GM18909 (cell line): ENCODE measurements at regions not wholly inside any gene's neighbourhood (a gene's known extent, or its start where the extent isn't known, plus 50 kb on each side); places are given as distances from the start of the nearest gene placed in this dataset.

ENCODE experiments used
- ATAC-seq: cut with Tn5 transposase; IDR thresholded peaks from one replicate; pipeline ENCODE4 v1.9.1; 2021; ENCODE audit warnings: mild to moderate bottlenecking; ENCODE audit not compliant: unreplicated experiment, poor library complexity

DNA sequence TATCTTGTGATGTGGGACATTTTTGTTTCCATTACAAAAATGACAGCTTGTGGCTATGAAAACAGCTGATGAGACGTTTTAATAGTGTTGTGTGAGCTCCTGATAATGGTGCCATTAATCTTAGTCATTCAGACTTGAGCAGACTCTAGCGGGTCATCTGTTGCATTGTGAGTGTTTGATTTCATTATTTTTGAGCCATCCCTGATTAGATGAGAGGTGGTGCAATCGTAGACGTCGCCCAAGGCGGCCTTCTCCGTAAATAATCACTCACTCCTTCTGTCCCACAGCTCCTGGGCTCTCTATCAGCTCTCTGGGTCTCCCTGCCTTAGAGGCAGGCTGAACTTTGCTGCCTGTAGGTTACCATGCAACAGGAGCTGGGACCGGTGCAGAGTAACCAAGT is 528.0 kb upstream of the SGCG start:
- ATAC-seq: no peak

- ATAC-seq: no peak
Measured at GRCh38 chr13:22653866-22654265, 526.9 kb upstream of the SGCG start.

GRCh38 chr13:22655106-22655852 is 525.5 kb upstream of the SGCG start:
- ATAC-seq: no peak

GRCh38 chr13:22662771-22663170 is 518.0 kb upstream of the SGCG start:
- ATAC-seq: no peak

DNA sequence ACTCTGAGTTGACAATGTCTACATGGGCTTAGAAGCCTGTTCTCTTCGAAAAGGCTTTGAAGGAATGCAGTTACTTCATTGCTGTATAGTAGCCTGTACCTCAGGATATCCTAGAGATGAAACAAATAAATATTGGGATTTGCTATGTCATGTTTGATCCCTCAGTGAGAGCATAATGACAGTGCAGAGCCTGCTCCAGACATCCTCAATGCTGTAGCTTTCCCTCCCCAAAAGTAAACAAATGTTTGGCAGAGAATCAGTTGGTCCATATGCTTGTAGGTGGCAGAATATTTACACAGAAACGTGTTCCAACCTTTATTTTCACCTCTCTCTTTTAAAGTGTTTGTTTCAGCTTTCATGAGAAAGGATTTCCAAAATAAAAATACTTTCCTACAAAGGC is 515.3 kb upstream of the SGCG start:
- ATAC-seq: no peak

DNA sequence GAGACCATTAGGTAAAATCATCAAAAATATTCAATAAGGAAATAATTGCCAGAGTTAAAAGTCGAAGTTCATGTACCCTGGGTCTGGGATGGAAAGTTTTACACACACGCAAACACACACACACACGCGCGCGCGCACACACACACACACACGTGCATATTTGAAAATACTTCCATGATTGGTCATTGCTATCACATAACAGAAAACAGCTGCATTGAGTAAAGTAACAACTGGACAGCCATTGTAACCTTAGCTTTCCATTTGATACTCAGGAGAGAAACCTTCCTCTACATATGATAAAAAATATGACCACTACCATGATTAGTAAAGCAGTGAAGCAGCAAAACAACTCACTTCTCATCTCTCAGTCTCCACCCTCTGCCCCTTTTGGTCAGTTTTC is 490.0 kb upstream of the SGCG start:
- no peak for ATAC-seq

- no peak for ATAC-seq
Measured at GRCh38 chr13:22693691-22694090, 487.1 kb upstream of the SGCG start.

DNA sequence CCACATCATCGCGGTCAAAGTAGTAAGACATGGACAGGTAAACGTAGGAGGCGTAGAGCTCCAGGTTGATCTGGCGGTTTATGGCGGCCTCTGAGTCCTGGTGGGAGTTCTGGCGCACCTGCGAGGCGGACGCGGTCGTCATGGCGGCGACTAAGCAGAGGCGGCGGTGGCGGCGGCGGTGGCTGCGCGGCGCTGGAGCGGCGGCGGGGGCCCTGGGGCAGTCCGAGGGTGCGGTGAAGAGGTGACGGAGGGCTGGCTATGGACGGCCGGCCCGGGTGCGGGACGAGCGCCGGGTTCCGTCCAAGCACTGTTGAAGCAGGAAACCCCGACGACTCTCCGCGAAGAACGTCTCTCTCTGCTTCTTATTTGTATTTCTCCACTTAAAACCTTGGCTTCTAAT is 484.3 kb upstream of the SGCG start:
- no peak for ATAC-seq

- no peak for ATAC-seq
Measured at GRCh38 chr13:22698467-22698866, 482.3 kb upstream of the SGCG start.

- ATAC-seq: no peak
Measured at GRCh38 chr13:22700246-22700887, 480.4 kb upstream of the SGCG start.

DNA sequence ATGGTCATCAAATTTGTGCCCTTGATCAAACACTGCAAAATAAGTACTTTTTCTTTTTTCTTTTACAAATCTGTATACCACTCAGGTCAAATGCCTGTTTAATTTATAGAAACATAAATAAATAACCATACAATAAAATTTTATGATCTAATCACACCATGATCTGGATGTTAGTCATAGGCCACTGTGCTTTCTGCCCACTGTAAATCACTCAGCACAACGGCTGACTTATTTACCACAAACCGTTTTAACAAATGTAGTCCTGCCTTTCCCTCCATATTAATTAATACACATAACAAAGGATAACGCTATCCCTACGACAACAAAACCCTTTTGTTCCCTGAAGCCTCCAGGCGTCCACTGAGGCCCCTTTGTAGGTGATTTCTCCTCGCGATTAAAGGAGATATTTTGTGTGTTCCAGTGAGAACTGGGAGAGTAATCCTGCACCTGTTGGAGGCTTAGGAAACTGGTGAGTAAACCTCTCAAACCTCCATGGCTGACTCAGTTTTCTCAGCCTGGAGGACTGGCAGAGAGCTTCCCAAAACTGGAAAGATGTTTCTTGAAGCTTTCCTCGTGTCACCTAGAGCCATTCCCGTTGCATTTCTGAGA is 477.1 kb upstream of the SGCG start:
- no peak for ATAC-seq

- ATAC-seq: no peak
Measured at GRCh38 chr13:22707946-22708345, 472.8 kb upstream of the SGCG start.

DNA sequence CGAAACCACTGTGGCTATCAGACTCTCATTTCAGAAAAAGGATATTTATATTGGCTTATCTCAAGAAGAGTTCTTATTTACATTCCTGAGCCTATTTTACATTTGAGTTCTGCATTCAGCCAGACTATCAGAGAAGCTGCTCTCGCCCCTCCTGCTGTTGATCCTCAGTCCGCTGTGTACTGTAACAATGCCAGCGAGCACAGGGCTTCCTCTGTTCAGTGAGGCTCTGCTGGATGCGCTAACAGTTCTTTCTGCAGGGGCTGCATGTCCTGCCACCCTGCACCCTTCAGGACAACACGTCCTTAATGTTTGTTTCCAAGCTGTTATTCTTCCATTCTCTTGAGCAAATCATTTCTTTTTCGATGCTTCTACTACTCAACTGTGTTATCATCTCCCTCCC is 463.7 kb upstream of the SGCG start:
- ATAC-seq: no peak

GRCh38 chr13:22726726-22727125 is 454.1 kb upstream of the SGCG start:
- ATAC-seq: no peak

- no peak for ATAC-seq
Measured at GRCh38 chr13:22735011-22735995, 445.5 kb upstream of the SGCG start.

- no peak for ATAC-seq
Measured at GRCh38 chr13:22736084-22736767, 444.6 kb upstream of the SGCG start.

DNA sequence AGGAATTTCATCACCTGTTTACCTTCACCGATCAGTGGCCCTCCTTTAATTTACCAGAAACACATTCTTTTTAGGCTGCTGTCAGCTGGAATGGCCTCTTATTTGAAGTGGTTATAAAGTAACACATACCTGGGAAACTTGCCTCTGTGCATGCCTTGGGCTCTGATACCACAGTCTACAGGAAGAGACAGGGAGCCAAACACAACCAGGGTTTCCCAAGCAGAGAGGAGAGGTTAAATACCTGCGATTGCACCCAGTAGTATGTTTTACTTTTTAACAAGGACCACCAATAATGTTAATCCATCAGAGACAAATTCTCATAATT is 444.0 kb upstream of the SGCG start:
- no peak for ATAC-seq

DNA sequence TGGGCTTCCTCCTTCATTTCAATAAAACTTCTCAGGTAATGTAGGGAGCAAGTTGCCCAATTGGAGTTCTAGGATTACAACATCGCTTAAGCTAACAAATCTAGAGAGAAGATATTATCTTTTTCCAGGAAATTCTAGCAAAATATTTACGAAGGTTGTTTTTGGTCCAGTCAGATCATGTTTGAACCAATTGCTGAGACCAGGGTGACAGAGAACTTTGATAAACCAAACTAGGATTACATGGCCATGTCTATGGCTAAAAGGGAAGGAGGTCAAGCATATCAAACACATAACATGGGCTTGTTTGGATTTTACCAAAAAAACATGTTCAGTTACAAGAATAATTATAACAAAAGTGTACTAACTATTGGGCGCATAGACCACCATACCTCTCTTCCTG is 442.4 kb upstream of the SGCG start:
- ATAC-seq: no peak

GRCh38 chr13:22740264-22740663 is 440.5 kb upstream of the SGCG start:
- ATAC-seq: no peak
